Fibroblast of lung (primary cell): ENCODE measurements at regions not wholly inside any gene's neighbourhood (a gene's known extent, or its start where the extent isn't known, plus 50 kb on each side); places are given as distances from the start of the nearest gene placed in this dataset.

ENCODE experiments used
- DNase-seq, 2 donors: peaks; one replicate each; pipeline versions ENCODE4 v3.0.0 to v3.0.0-alpha.2; 2010; ENCODE audit warnings: low read depth in 2 of 2
- H2AFZ ChIP-seq: 2 replicates; pipeline ENCODE4 v1.5.1; 2012; ENCODE audit warnings: low read length, control low read depth, inconsistent platforms
- H3K27ac ChIP-seq: 2 replicates; pipeline ENCODE4 v1.5.1; 2011; ENCODE audit warnings: low read length, control low read depth; ENCODE audit not compliant: insufficient read depth
- H3K27me3 ChIP-seq: 2 replicates; pipeline ENCODE4 v1.5.1; 2011; ENCODE audit warnings: mild to moderate bottlenecking, low read length; ENCODE audit not compliant: control insufficient read depth, insufficient read depth
- H3K36me3 ChIP-seq: 2 replicates; pipeline ENCODE4 v1.5.1; 2011; ENCODE audit warnings: low read length; ENCODE audit not compliant: control insufficient read depth, insufficient read depth
- H3K4me1 ChIP-seq: 2 replicates; pipeline ENCODE4 v1.5.1; 2011; ENCODE audit warnings: low read length; ENCODE audit not compliant: control insufficient read depth, insufficient read depth; ENCODE audit errors: extremely low read depth
- H3K4me2 ChIP-seq: 2 replicates; pipeline ENCODE4 v1.5.1; 2011; ENCODE audit warnings: low read length, control low read depth; ENCODE audit not compliant: insufficient read depth; ENCODE audit errors: extremely low read depth
- H3K4me3 ChIP-seq, 4 experiments: fragments of 200-600 bp in 1 of 4; sonication (generic) in 1 of 4; replicated peaks in 1 of 4; 2 replicates each; pipeline ENCODE4 v1.5.1; 2011 to 2016; ENCODE audit warnings: low read length in 4 of 4, low read depth in 3 of 4, mild to moderate bottlenecking in 3 of 4, control low read depth in 2 of 4, inconsistent platforms in 1 of 4, mixed read lengths in 1 of 4; ENCODE audit not compliant: insufficient read depth in 1 of 4; ENCODE audit errors: control extremely low read depth in 1 of 4
- H3K79me2 ChIP-seq: 2 replicates; pipeline ENCODE4 v1.5.1; 2012; ENCODE audit warnings: mild to moderate bottlenecking, low read length, inconsistent platforms; ENCODE audit not compliant: control insufficient read depth, insufficient read depth
- H3K9ac ChIP-seq: 2 replicates; pipeline ENCODE4 v1.5.1; 2011; ENCODE audit warnings: mild to moderate bottlenecking, low read length, control low read depth; ENCODE audit not compliant: insufficient read depth
- H3K9me3 ChIP-seq: 2 replicates; pipeline ENCODE4 v1.5.1; 2012; ENCODE audit warnings: low read depth, low read length; ENCODE audit not compliant: control insufficient read depth, insufficient read depth
- H4K20me1 ChIP-seq: 2 replicates; pipeline ENCODE4 v1.5.1; 2011; ENCODE audit warnings: low read length; ENCODE audit not compliant: control insufficient read depth, insufficient read depth; ENCODE audit errors: extremely low read depth
- EZH2 ChIP-seq: IDR thresholded peaks from 2 replicates; pipeline ENCODE4 v1.5.1; 2012; ENCODE audit warnings: low read length, control low read depth, mild to moderate bottlenecking; ENCODE audit errors: missing control alignments
- TF ChIP-seq, protein P1 (sequence below), 2 donors: IDR thresholded peaks in 1 of 2; conservative IDR thresholded peaks in 1 of 2; 1 replicate in 1 of 2; 2 replicates in 1 of 2; pipeline ENCODE4 v1.5.1; 2011 to 2012; ENCODE audit warnings: low read length in 2 of 2, control low read depth in 1 of 2, inconsistent platforms in 1 of 2, low read depth in 1 of 2, mild to moderate bottlenecking in 1 of 2

DNA sequence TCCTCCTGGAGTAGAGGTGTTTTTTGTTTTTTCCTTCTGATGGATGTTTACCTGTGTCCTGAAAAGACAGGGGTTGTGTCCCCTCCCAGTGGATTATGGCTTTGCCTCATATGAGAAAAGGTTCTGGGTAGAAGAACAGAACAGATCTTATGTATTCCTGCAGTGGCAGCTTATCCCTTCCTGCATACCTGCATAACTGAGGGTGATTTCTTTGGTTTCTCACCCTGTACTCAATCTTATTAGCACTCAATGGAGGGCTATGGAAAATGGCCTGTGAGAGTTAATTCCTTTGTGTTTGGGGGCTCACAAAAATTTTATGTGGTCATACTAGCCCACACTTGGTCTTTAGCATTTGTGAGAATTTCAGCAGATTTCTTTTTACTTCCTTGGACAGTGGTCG, 482.0 kb upstream of the ONECUT1 start:
- no peak overlapping the region for H3K9ac ChIP-seq
- H3K4me1 ChIP-seq: no peaks in the 10 kb centered on the region
- no peak overlapping the region for H3K4me2 ChIP-seq
- H2AFZ ChIP-seq: no peak overlapping the region
- no peaks in the 10 kb centered on the region for H3K79me2 ChIP-seq
- no peak overlapping the region for H3K4me3 ChIP-seq
- H3K9me3 ChIP-seq: no peaks in the 10 kb centered on the region
- H4K20me1 ChIP-seq: no peaks in the 10 kb centered on the region
- no peaks in the 10 kb centered on the region for H3K36me3 ChIP-seq
- H3K27me3 ChIP-seq: no peaks in the 10 kb centered on the region
- TF ChIP-seq, protein P1, sequence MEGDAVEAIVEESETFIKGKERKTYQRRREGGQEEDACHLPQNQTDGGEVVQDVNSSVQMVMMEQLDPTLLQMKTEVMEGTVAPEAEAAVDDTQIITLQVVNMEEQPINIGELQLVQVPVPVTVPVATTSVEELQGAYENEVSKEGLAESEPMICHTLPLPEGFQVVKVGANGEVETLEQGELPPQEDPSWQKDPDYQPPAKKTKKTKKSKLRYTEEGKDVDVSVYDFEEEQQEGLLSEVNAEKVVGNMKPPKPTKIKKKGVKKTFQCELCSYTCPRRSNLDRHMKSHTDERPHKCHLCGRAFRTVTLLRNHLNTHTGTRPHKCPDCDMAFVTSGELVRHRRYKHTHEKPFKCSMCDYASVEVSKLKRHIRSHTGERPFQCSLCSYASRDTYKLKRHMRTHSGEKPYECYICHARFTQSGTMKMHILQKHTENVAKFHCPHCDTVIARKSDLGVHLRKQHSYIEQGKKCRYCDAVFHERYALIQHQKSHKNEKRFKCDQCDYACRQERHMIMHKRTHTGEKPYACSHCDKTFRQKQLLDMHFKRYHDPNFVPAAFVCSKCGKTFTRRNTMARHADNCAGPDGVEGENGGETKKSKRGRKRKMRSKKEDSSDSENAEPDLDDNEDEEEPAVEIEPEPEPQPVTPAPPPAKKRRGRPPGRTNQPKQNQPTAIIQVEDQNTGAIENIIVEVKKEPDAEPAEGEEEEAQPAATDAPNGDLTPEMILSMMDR (conservative IDR thresholded peaks at IDR 0.05 in 1 of 2, IDR thresholded peaks at IDR 0.05 in 1 of 2; ENCODE audit: low read depth in 1 of 2, low read length in 2 of 2): no peak
- TF ChIP-seq EZH2: no peak
- H3K27ac ChIP-seq: no peak overlapping the region
- no peak for DNase-seq

DNA sequence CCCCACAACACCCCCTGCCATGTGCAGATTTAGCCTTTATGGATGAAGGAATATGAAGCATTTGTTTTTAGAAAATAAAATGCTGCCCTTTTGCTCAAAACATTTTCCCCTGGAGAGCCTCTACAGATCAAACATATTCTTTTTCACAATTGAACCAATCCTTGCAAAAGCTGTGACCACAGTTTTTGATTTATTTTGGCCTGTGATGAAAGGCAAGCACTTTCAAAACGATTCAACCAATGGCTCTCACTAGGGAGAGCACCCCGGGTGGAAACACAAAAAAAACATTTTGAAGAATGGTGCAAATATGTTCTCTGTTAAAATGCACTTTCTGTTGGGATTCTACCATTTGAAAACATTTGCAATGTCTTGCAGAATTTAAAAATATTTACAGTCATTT, 476.0 kb upstream of the ONECUT1 start:
- no peak overlapping the region for H3K27ac ChIP-seq
- H4K20me1 ChIP-seq: no peaks in the 10 kb centered on the region
- H3K4me2 ChIP-seq: no peak overlapping the region
- no peak for DNase-seq
- H3K36me3 ChIP-seq: no peaks in the 10 kb centered on the region
- no peak for TF ChIP-seq EZH2
- TF ChIP-seq, protein P1 (conservative IDR thresholded peaks at IDR 0.05 in 1 of 2, IDR thresholded peaks at IDR 0.05 in 1 of 2; ENCODE audit: low read depth in 1 of 2, low read length in 2 of 2): no peak
- no peak overlapping the region for H2AFZ ChIP-seq
- H3K9ac ChIP-seq: no peak overlapping the region
- no peaks in the 10 kb centered on the region for H3K27me3 ChIP-seq
- H3K4me3 ChIP-seq: no peak overlapping the region
- H3K79me2 ChIP-seq: no peaks in the 10 kb centered on the region
- no peaks in the 10 kb centered on the region for H3K9me3 ChIP-seq
- H3K4me1 ChIP-seq: no peaks in the 10 kb centered on the region

DNA sequence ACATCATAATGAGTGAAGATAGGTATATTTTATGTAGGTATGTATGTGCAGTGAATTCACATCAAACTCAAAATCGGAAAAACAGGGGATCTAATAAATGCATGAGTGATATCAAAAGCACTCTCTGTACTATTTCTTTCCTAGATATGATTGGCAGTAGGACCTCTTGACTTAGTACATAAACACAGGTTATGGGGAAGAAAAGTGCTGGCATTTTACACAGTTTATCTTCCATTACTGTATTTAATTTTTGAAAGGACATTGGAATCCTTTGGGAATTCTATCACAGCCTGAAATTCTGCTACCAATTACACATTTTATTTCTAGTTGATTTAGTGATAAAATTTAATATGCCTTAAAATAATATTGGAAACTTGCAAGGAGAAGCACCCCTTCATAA, 470.5 kb upstream of the ONECUT1 start:
- H3K9ac ChIP-seq: no peak overlapping the region
- no peak for DNase-seq
- no peaks in the 10 kb centered on the region for H3K36me3 ChIP-seq
- no peak overlapping the region for H3K4me3 ChIP-seq
- no peak overlapping the region for H2AFZ ChIP-seq
- H3K4me2 ChIP-seq: no peak overlapping the region
- no peak for TF ChIP-seq EZH2
- TF ChIP-seq, protein P1 (conservative IDR thresholded peaks at IDR 0.05 in 1 of 2, IDR thresholded peaks at IDR 0.05 in 1 of 2; ENCODE audit: low read depth in 1 of 2, low read length in 2 of 2): no peak
- no peaks in the 10 kb centered on the region for H3K9me3 ChIP-seq
- H3K27me3 ChIP-seq: no peaks in the 10 kb centered on the region
- no peaks in the 10 kb centered on the region for H3K4me1 ChIP-seq
- no peaks in the 10 kb centered on the region for H4K20me1 ChIP-seq
- no peaks in the 10 kb centered on the region for H3K79me2 ChIP-seq
- H3K27ac ChIP-seq: no peak overlapping the region
